HG02938 (cell line): ENCODE measurements at regions not wholly inside any gene's neighbourhood (a gene's known extent, or its start where the extent isn't known, plus 50 kb on each side); places are given as distances from the start of the nearest gene placed in this dataset.

Source experiments
- ATAC-seq: cut with Tn5 transposase; IDR thresholded peaks from one replicate; pipeline ENCODE4 v1.9.1; 2021; ENCODE audit warnings: mild to moderate bottlenecking, moderate library complexity; ENCODE audit not compliant: unreplicated experiment

GRCh38 chr7:8378349-8379019 is 54.9 kb upstream of the NXPH1 start:
- ATAC-seq = no peak

- no peak for ATAC-seq
Observed at GRCh38 chr7:8379264-8379663, 54.1 kb upstream of the NXPH1 start.

- no peak for ATAC-seq
Observed at GRCh38 chr7:8380130-8380529, 53.3 kb upstream of the NXPH1 start.

GRCh38 chr7:8382004-8382730 is 51.2 kb upstream of the NXPH1 start:
- no peak for ATAC-seq
